Body of pancreas (tissue), 4 donors: ENCODE measurements at regions not wholly inside any gene's neighbourhood (a gene's known extent, or its start where the extent isn't known, plus 50 kb on each side); places are given as distances from the start of the nearest gene placed in this dataset.
"Not testable (repeated sequence)": the region's sequence is repeated elsewhere in the genome, so short reads cannot be mapped to it uniquely, and the experiment has no call there.

ENCODE experiments used
- ATAC-seq: fragments of 150-250 bp; one replicate; pipeline ENCODE4 v1.9.1; 2016
- DNase-seq, 4 donors: peaks; one replicate each; pipeline ENCODE4 v3.0.0-alpha.2; 2019
- H3K27ac ChIP-seq, 4 donors: fragments of 200-600 bp; sonication (generic); 1 replicate in 3 of 4; 2 replicates in 1 of 4; pipeline versions ENCODE4 v1.5.1 to v1.6.1; 2016 to 2019; ENCODE audit warnings: mild to moderate bottlenecking in 1 of 4, mixed read lengths in 1 of 4, moderate library complexity in 1 of 4
- H3K27me3 ChIP-seq, 2 donors: fragments of 200-600 bp; sonication (generic); one replicate each; pipeline ENCODE4 v1.6.0; 2016; ENCODE audit warnings: mild to moderate bottlenecking in 1 of 2
- H3K36me3 ChIP-seq, 2 donors: fragments of 200-600 bp; sonication (generic); replicated peaks in 1 of 2; 2 replicates each; pipeline ENCODE4 v1.5.1; 2016; ENCODE audit warnings: low read depth in 2 of 2; ENCODE audit not compliant: insufficient read depth in 1 of 2
- H3K4me1 ChIP-seq: fragments of 200-600 bp; sonication (generic); one replicate; pipeline ENCODE4 v1.6.0; 2016
- H3K4me3 ChIP-seq, 2 donors: fragments of 200-600 bp; sonication (generic); 1 replicate in 1 of 2; 2 replicates in 1 of 2; pipeline ENCODE4 v1.5.1; 2016 to 2019
- H3K9me3 ChIP-seq, 3 donors: fragments of 200-600 bp; sonication (generic); 1 replicate in 2 of 3; 2 replicates in 1 of 3; pipeline ENCODE4 v1.5.1; 2016
- POLR2A ChIP-seq, 3 donors: fragments of 450-650 bp; IDR thresholded peaks; one replicate each; pipeline ENCODE4 v1.6.1; 2016; ENCODE audit warnings: antibody characterized with exemption in 3 of 3, mild to moderate bottlenecking in 2 of 3
- WGBS, 2 donors: methylation state at CpG; one replicate each; pipeline ENCODE4 v1.1.5; 2017; 5-methylcytosine and 5-hydroxymethylcytosine counted together
- intact Hi-C: fragments of 100-400 bp; cut with DNase I; formaldehyde crosslinking; loops from one replicate; pipeline ENCODE4 v1.15.1; 2023
- TF ChIP-seq, protein P1 (sequence below), 7 experiments: fragments of 450-650 bp in 4 of 7; fragments of 200-600 bp in 3 of 7; sonication (generic) in 3 of 7; IDR thresholded peaks; one replicate each; pipeline ENCODE4 v1.5.1; 2016 to 2019; ENCODE audit warnings: antibody characterized with exemption in 7 of 7

DNA sequence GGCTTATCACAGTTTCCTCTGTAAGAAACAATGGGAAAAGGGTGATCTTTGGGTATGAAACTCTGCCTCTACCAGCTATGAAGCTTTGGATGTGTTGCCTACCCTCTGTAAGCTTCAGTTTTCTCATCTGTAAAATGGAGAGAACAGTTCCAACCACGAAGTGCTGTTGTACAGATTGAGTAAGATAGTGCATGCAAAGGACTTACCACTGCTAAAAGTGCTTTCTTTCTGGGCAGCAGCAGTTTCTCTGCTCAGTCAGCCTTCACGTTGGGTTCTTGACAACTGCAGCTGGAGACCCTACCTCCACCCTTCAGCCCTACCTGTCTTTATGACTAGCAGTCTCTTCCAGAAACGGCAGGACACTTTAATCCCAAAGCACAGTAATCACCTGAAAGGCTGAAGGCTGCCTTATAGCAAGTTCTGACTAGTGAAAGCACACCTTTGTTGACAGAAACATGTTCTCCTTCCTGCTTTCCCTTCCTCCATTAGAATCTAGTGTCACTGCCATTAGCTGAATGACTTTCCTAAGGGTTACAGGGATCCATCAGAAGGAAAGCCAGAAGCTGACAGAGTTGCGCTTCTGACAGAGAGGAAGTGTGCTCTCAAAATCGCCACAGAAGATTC, 91.4 kb downstream of the RPL27A start:
- Histone ChIP-seq H3K27ac (peak overlapping the region in 2 of 4 donors; percentile 47 to 52), H3K9me3 (no peaks in the 10 kb centered on the region), H3K4me3 (no peak overlapping the region), H3K36me3 (no peaks in the 10 kb centered on the region), H3K4me1 (peaks cover 68% of the 10 kb centered on the region), H3K27me3 (no peaks in the 10 kb centered on the region)
- ATAC-seq (no peak), DNase-seq (no peak)
- TF ChIP-seq, protein P1, sequence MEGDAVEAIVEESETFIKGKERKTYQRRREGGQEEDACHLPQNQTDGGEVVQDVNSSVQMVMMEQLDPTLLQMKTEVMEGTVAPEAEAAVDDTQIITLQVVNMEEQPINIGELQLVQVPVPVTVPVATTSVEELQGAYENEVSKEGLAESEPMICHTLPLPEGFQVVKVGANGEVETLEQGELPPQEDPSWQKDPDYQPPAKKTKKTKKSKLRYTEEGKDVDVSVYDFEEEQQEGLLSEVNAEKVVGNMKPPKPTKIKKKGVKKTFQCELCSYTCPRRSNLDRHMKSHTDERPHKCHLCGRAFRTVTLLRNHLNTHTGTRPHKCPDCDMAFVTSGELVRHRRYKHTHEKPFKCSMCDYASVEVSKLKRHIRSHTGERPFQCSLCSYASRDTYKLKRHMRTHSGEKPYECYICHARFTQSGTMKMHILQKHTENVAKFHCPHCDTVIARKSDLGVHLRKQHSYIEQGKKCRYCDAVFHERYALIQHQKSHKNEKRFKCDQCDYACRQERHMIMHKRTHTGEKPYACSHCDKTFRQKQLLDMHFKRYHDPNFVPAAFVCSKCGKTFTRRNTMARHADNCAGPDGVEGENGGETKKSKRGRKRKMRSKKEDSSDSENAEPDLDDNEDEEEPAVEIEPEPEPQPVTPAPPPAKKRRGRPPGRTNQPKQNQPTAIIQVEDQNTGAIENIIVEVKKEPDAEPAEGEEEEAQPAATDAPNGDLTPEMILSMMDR (IDR thresholded peaks at IDR 0.05), result no peak
- no peak for TF ChIP-seq POLR2A (IDR thresholded peaks at IDR 0.05)
- intact Hi-C loops, result no loop called here
- 70 to 78% methylated on average over 5 of the region's 5 CpGs for WGBS, 2 donors

DNA sequence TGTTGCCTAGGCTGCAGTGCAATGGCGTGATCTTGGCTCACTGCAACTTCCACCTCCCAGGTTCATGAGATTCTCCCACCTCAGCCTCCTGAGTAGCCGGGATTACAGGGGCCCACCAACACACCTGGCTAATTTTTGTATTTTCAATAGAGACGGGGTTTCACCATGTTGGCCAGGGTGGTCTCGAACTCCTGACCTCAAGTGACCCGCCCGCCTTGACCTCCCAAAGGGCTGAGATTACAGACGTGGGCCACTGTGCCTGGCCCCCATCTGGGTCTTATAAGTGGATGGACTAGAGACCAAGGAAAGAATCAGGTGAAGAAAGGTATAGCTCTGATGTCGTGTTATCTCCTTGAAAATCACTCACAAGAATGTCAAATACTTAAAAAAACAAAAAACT, 92.3 kb downstream of the RPL27A start:
- Histone ChIP-seq H3K27ac (peak overlapping the region in 3 of 4 donors; percentile 47 to 71 (median 52)), H3K4me1 (peaks cover 63% of the 10 kb centered on the region)
- intact Hi-C loops, H3K4me3 ChIP-seq, ATAC-seq, H3K9me3 ChIP-seq, H3K36me3 ChIP-seq, H3K27me3 ChIP-seq, DNase-seq: not testable (repeated sequence)
- 80 to 83% methylated on average over 8 of the region's 8 CpGs for WGBS, 2 donors

DNA sequence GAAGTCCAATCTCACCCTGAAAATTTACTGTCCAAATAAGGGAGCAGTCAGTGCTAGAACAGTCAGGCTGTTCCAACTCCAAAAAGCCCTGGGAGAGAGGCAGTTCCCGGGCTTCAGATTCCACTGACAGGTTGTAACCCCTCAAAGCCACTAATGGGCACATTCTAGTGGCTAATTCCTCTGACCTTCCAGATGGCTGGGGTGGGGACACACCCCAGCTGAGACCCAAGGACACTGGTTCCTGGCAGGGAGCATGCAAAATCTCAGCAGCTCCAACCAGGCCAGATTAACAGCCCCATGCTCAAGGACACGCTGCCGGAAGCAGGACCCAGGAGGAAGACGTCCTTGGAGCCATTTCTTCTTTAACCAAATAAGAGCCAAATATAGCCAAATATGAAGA, 92.7 kb downstream of the RPL27A start:
- Histone ChIP-seq H3K36me3 (no peaks in the 10 kb centered on the region), H3K27me3 (no peaks in the 10 kb centered on the region), H3K4me1 (peaks cover 63% of the 10 kb centered on the region), H3K9me3 (no peaks in the 10 kb centered on the region), H3K4me3 (no peak overlapping the region), H3K27ac (peak overlapping the region in 3 of 4 donors; percentile 47 to 71 (median 52))
- intact Hi-C loops, result no loop called here
- 9 to 13% methylated on average over 4 of the region's 4 CpGs for WGBS, 2 donors
- DNase-seq, result peak; percentile 47 to 70 (median 60)
- no peak for TF ChIP-seq POLR2A (IDR thresholded peaks at IDR 0.05)
- TF ChIP-seq, protein P1 (IDR thresholded peaks at IDR 0.05), result no peak
- peak; percentile 58 for ATAC-seq

DNA sequence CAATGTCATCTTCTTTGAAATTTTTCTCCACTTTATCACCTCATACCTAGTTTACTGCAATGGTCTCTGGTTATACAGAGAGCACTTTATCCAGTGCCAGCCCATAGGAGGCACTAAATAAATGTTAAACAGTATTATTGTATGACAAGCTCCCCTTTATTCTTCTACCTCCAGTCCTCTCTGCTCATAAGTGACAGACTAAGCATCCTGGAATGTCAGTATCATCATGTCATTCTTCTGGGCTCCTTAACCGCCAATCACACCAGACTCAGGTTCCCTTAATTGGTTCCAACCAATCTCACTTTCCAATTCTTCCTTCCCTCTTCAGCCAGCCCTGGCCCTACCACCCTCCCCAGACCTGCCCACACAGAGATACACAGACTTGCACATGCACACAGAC, 93.1 kb downstream of the RPL27A start:
- Histone ChIP-seq H3K4me1 (peaks cover 63% of the 10 kb centered on the region), H3K27me3 (no peaks in the 10 kb centered on the region), H3K27ac (peak overlapping the region in 3 of 4 donors; percentile 47 to 71 (median 52)), H3K36me3 (no peaks in the 10 kb centered on the region), H3K4me3 (no peak overlapping the region), H3K9me3 (no peaks in the 10 kb centered on the region)
- intact Hi-C loops, result no loop called here
- DNase-seq (no peak), ATAC-seq (no peak)
- WGBS, 2 donors, result 96 to 100% methylated on average over 1 of the region's 1 CpG
- TF ChIP-seq POLR2A (IDR thresholded peaks at IDR 0.05), result no peak
- TF ChIP-seq, protein P1 (IDR thresholded peaks at IDR 0.05), result no peak

DNA sequence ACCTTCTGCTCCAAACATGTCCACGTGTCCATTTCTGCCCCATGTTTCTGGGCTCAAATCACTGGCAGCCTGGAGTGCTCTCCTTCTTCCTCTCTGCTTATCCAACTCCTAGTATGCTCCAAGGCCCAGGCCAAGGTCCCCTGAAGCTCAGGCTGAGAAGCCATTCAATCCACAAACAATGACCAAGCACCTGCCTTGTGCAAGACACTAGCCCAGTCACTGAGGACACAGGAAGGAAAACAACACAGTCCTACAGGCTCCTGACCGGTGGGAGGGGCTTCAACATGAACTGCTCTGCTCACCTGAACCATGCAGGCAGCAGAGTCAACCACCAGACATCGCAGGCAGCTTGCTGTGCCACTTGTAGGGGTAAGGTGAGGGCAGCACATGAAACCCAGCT, 93.6 kb downstream of the RPL27A start:
- TF ChIP-seq, protein P1 (IDR thresholded peaks at IDR 0.05), result no peak
- no peak for TF ChIP-seq POLR2A (IDR thresholded peaks at IDR 0.05)
- H3K9me3 ChIP-seq, result no peaks in the 10 kb centered on the region
- H3K4me3 ChIP-seq, result no peak overlapping the region
- intact Hi-C loops, result no loop called here
- peak; percentile 43 to 67 (median 49) for DNase-seq
- peaks cover 63% of the 10 kb centered on the region for H3K4me1 ChIP-seq
- no peaks in the 10 kb centered on the region for H3K27me3 ChIP-seq
- ATAC-seq, result peak; percentile 54
- 72 to 91% methylated on average over 1 to 3 of the region's 3 CpGs for WGBS, 2 donors
- no peaks in the 10 kb centered on the region for H3K36me3 ChIP-seq
- H3K27ac ChIP-seq, result peak overlapping the region in 2 of 4 donors; percentile 52 to 71
